Neural crest cell (in vitro differentiated cells): ENCODE measurements at regions not wholly inside any gene's neighbourhood (a gene's known extent, or its start where the extent isn't known, plus 50 kb on each side); places are given as distances from the start of the nearest gene placed in this dataset.

Experiments used
- DNase-seq: peaks from one replicate; pipeline ENCODE4 v3.0.0; 2021; ENCODE audit warnings: low read depth, mixed read lengths, low spot score
- H3K27ac Mint-ChIP-seq: one replicate; pipeline ENCODE4 v1.8.0; 2021; ENCODE audit warnings: mild to moderate bottlenecking, mixed read lengths; ENCODE audit not compliant: unreplicated experiment
- H3K27me3 Mint-ChIP-seq: 2 replicates; pipeline ENCODE4 v1.8.0; 2021; ENCODE audit warnings: low read depth, mild to moderate bottlenecking, mixed read lengths
- H3K36me3 Mint-ChIP-seq: 2 replicates; pipeline ENCODE4 v1.8.0; 2021; ENCODE audit warnings: low read depth, mild to moderate bottlenecking, mixed read lengths
- H3K4me1 Mint-ChIP-seq: 2 replicates; pipeline ENCODE4 v1.8.0; 2021; ENCODE audit warnings: mixed read lengths
- H3K4me3 Mint-ChIP-seq: one replicate; pipeline ENCODE4 v1.8.0; 2021; ENCODE audit warnings: mild to moderate bottlenecking, mixed read lengths
- H3K9me3 Mint-ChIP-seq: 2 replicates; pipeline ENCODE4 v1.8.0; 2021; ENCODE audit warnings: mixed read lengths
- CTCF ChIP-seq: fragments of 200-600 bp; sonication (generic); conservative IDR thresholded peaks from 2 replicates; pipeline ENCODE4 v1.5.0; 2021; ENCODE audit warnings: antibody characterized with exemption, mild to moderate bottlenecking

GRCh38 chr20:57888591-57888990 lies 178.8 kb upstream of the PMEPA1 start:
- TF ChIP-seq CTCF, result no peak
- Mint-ChIP-seq H3K27ac (no peak overlapping the region), H3K4me1 (no peaks in the 10 kb centered on the region), H3K27me3 (peaks cover 4% of the 10 kb centered on the region), H3K4me3 (no peak overlapping the region), H3K9me3 (no peaks in the 10 kb centered on the region), H3K36me3 (no peaks in the 10 kb centered on the region)
- DNase-seq, result no peak

- no peak overlapping the region for H3K27ac Mint-ChIP-seq
- no peaks in the 10 kb centered on the region for H3K36me3 Mint-ChIP-seq
- no peak for DNase-seq
- H3K9me3 Mint-ChIP-seq, result no peaks in the 10 kb centered on the region
- no peak for TF ChIP-seq CTCF
- no peak overlapping the region for H3K4me3 Mint-ChIP-seq
- no peaks in the 10 kb centered on the region for H3K4me1 Mint-ChIP-seq
- H3K27me3 Mint-ChIP-seq, result peaks cover 11% of the 10 kb centered on the region
Measured at GRCh38 chr20:57884956-57885355, 175.1 kb upstream of the PMEPA1 start.

- Mint-ChIP-seq H3K27me3 (peaks cover 19% of the 10 kb centered on the region), H3K9me3 (no peaks in the 10 kb centered on the region), H3K4me3 (no peak overlapping the region), H3K36me3 (no peaks in the 10 kb centered on the region), H3K4me1 (no peaks in the 10 kb centered on the region), H3K27ac (no peak overlapping the region)
- DNase-seq, result no peak
- no peak for TF ChIP-seq CTCF
Measured at GRCh38 chr20:57883761-57884160, 173.9 kb upstream of the PMEPA1 start.

GRCh38 chr20:57883224-57883623 lies 173.4 kb upstream of the PMEPA1 start:
- peaks cover 19% of the 10 kb centered on the region for H3K27me3 Mint-ChIP-seq
- TF ChIP-seq CTCF, result no peak
- no peaks in the 10 kb centered on the region for H3K9me3 Mint-ChIP-seq
- H3K4me1 Mint-ChIP-seq, result no peaks in the 10 kb centered on the region
- H3K4me3 Mint-ChIP-seq, result no peak overlapping the region
- no peaks in the 10 kb centered on the region for H3K36me3 Mint-ChIP-seq
- no peak overlapping the region for H3K27ac Mint-ChIP-seq
- DNase-seq, result no peak

GRCh38 chr20:57882451-57883161 lies 172.8 kb upstream of the PMEPA1 start:
- Mint-ChIP-seq H3K27me3 (peaks cover 18% of the 10 kb centered on the region), H3K4me3 (no peak overlapping the region), H3K36me3 (no peaks in the 10 kb centered on the region), H3K27ac (no peak overlapping the region), H3K4me1 (no peaks in the 10 kb centered on the region), H3K9me3 (no peaks in the 10 kb centered on the region)
- DNase-seq, result no peak
- no peak for TF ChIP-seq CTCF
